GM13977 (cell line): ENCODE measurements at regions not wholly inside any gene's neighbourhood (a gene's known extent, or its start where the extent isn't known, plus 50 kb on each side); places are given as distances from the start of the nearest gene placed in this dataset.

Experiments used
- DNase-seq: peaks from one replicate; pipeline ENCODE4 v3.0.0; 2012; ENCODE audit warnings: low spot score
- CTCF ChIP-seq: IDR thresholded peaks from 2 replicates; pipeline ENCODE4 v1.5.1; 2012; ENCODE audit warnings: mild to moderate bottlenecking, control low read depth; ENCODE audit not compliant: insufficient read depth; ENCODE audit errors: extremely low read depth, missing control alignments
- in situ Hi-C: fragments of 300-500 bp; cut with MboI; formaldehyde crosslinking; loops from one replicate; pipeline ENCODE4 v1.12.0; 2022; ENCODE audit warnings: low sequenced_read_pairs, low pct_unique_long_range_greater_than_20kb, mixed read lengths, inconsistent platforms; ENCODE audit not compliant: unreplicated experiment

GRCh38 chr3:72492240-72492639 lies 356.0 kb downstream of the SHQ1 start:
- in situ Hi-C loops = no loop called here
- no peak for TF ChIP-seq CTCF
- no peak for DNase-seq

- in situ Hi-C loops = no loop called here
- TF ChIP-seq CTCF = no peak
- DNase-seq = no peak
Measured at GRCh38 chr3:72490688-72491435, 357.4 kb downstream of the SHQ1 start.

GRCh38 chr3:72489901-72490300 lies 358.3 kb downstream of the SHQ1 start:
- in situ Hi-C loops = no loop called here
- no peak for DNase-seq
- TF ChIP-seq CTCF = no peak

- no peak for DNase-seq
- TF ChIP-seq CTCF = no peak
- in situ Hi-C loops = no loop called here
Measured at GRCh38 chr3:72488738-72489035, 359.6 kb downstream of the SHQ1 start.

- DNase-seq = no peak
- no peak for TF ChIP-seq CTCF
- in situ Hi-C loops = no loop called here
Measured at GRCh38 chr3:72487946-72488737, 360.1 kb downstream of the SHQ1 start.

- DNase-seq = peak; percentile 20
- TF ChIP-seq CTCF = no peak
- in situ Hi-C loops = no loop called here
Measured at GRCh38 chr3:72487078-72487765, 361.0 kb downstream of the SHQ1 start.
